ENCODE measurements at regions not wholly inside any gene's neighbourhood (a gene's known extent, or its start where the extent isn't known, plus 50 kb on each side); places are given as distances from the start of the nearest gene placed in this dataset.
"Not testable (repeated sequence)": the region's sequence is repeated elsewhere in the genome, so short reads cannot be mapped to it uniquely, and the experiment has no call there.

GRCh38 chr20:52049001-52049731, 142.4 kb downstream of the ZFP64 start:
- DNase-seq = no peak

- DNase-seq = peak; percentile 45 to 49
Measured at GRCh38 chr20:52047811-52048764, 143.5 kb downstream of the ZFP64 start.

- DNase-seq = no peak
Measured at GRCh38 chr20:52041966-52042365, 149.6 kb downstream of the ZFP64 start.

GRCh38 chr20:52039790-52040189, 151.8 kb downstream of the ZFP64 start:
- no peak for DNase-seq

GRCh38 chr20:52038632-52039031, 152.9 kb downstream of the ZFP64 start:
- DNase-seq = not testable (repeated sequence)

- DNase-seq = no peak
Measured at GRCh38 chr20:52037370-52037769, 154.2 kb downstream of the ZFP64 start.

GRCh38 chr20:52035977-52036376, 155.6 kb downstream of the ZFP64 start:
- DNase-seq = no peak

GRCh38 chr20:52035498-52035897, 156.1 kb downstream of the ZFP64 start:
- DNase-seq = no peak

GRCh38 chr20:52034581-52034980, 157.0 kb downstream of the ZFP64 start:
- DNase-seq = no peak

GRCh38 chr20:52033313-52033712, 158.3 kb downstream of the ZFP64 start:
- no peak for DNase-seq

GRCh38 chr20:52032304-52032683, 159.3 kb downstream of the ZFP64 start:
- not testable (repeated sequence) for DNase-seq

- DNase-seq = peak in 1 of 2 experiments; percentile 22
Measured at GRCh38 chr20:52031563-52032303, 159.8 kb downstream of the ZFP64 start.

GRCh38 chr20:52031206-52031562, 160.4 kb downstream of the ZFP64 start:
- no peak for DNase-seq

- not testable (repeated sequence) for DNase-seq
Measured at GRCh38 chr20:52029129-52029528, 162.4 kb downstream of the ZFP64 start.

GRCh38 chr20:52025938-52026337, 165.6 kb downstream of the ZFP64 start:
- no peak for DNase-seq

GRCh38 chr20:52019313-52019712, 172.3 kb downstream of the ZFP64 start:
- DNase-seq = no peak

GRCh38 chr20:52017669-52018317, 173.8 kb downstream of the ZFP64 start:
- DNase-seq = no peak

- DNase-seq = no peak
Measured at GRCh38 chr20:52016022-52016421, 175.6 kb downstream of the ZFP64 start.

GRCh38 chr20:52015155-52015554, 176.4 kb downstream of the ZFP64 start:
- DNase-seq = no peak

- no peak for DNase-seq
Measured at GRCh38 chr20:52012079-52012478, 179.5 kb downstream of the ZFP64 start.

GRCh38 chr20:52011093-52011492, 180.5 kb downstream of the ZFP64 start:
- no peak for DNase-seq

- no peak for DNase-seq
Measured at GRCh38 chr20:52010541-52010940, 181.0 kb downstream of the ZFP64 start.

- DNase-seq = no peak
Measured at GRCh38 chr20:52008874-52009273, 182.7 kb downstream of the ZFP64 start.
